ENCODE measurements at regions not wholly inside any gene's neighbourhood (a gene's known extent, or its start where the extent isn't known, plus 50 kb on each side); places are given as distances from the start of the nearest gene placed in this dataset.

DNA sequence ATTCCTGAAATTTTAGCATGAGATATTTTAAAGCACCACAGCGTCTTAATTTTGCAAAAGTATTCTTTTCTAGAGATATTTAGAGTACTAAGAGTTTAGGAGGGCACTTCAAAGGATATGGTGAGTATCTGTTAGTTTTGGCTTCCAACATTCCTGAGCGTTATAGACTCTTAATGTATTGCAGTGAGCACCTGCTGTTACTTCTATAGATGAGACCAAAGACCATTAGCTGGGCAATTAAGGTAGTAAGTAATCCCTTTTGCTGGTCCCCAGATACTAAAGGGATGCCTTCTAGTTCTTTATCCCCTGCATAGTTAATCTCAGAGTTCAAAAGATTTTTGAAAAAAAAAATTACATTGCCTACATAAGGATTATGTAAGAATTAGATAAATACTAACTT is 975.6 kb downstream of the GALC start:
- DNase-seq (ENCODE audit: low spot score) = no peak
- Histone ChIP-seq H3K4me3 (no peak overlapping the region), H2AFZ (no peak overlapping the region), H3K4me1 (ENCODE audit: insufficient read depth) (no peaks in the 10 kb centered on the region), H3K4me2 (no peak overlapping the region), H3K9me2 (replicated peaks; ENCODE audit: insufficient read depth) (no peaks in the 10 kb centered on the region), H3K79me2 (no peaks in the 10 kb centered on the region), H3K36me3 (replicated peaks; ENCODE audit: insufficient read depth, low read depth) (no peaks in the 10 kb centered on the region), H3K27me3 (no peaks in the 10 kb centered on the region), H3K27ac (no peak overlapping the region), H4K20me1 (ENCODE audit: insufficient read depth, poor library complexity, severe bottlenecking) (no peaks in the 10 kb centered on the region), H3K9me3 (ENCODE audit: low read depth) (no peaks in the 10 kb centered on the region)
- 64% methylated on average over 2 of the region's 2 CpGs for WGBS (ENCODE audit: low lambda C conversion rate, missing lambda C conversion rate)
- TF ChIP-seq EZH2 (IDR thresholded peaks at IDR 0.05; ENCODE audit: borderline replicate concordance) (no peak), EZH2phosphoT487 (IDR thresholded peaks at IDR 0.05; ENCODE audit: low read depth, severe bottlenecking, unreplicated experiment) (no peak)
- TF ChIP-seq, protein P1, sequence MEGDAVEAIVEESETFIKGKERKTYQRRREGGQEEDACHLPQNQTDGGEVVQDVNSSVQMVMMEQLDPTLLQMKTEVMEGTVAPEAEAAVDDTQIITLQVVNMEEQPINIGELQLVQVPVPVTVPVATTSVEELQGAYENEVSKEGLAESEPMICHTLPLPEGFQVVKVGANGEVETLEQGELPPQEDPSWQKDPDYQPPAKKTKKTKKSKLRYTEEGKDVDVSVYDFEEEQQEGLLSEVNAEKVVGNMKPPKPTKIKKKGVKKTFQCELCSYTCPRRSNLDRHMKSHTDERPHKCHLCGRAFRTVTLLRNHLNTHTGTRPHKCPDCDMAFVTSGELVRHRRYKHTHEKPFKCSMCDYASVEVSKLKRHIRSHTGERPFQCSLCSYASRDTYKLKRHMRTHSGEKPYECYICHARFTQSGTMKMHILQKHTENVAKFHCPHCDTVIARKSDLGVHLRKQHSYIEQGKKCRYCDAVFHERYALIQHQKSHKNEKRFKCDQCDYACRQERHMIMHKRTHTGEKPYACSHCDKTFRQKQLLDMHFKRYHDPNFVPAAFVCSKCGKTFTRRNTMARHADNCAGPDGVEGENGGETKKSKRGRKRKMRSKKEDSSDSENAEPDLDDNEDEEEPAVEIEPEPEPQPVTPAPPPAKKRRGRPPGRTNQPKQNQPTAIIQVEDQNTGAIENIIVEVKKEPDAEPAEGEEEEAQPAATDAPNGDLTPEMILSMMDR (IDR thresholded peaks at IDR 0.05; ENCODE audit: poor library complexity) = no peak

DNA sequence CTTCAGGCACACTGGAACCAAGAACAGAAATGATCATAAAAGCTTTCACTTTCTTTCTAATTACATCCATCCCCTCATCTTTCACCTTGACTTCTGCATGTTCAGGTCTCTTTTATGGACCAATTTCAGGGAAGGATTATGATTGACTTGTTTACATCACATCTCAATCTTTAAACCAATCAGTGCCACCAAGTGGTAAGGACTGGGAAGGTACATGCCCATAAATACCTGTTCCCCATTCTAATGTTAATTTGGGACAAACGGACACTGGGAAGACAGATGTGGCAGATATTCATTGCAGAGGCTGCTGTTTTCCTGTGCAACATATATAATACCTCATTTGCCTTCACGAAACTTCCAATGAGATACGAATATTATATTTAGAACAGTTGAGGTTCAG is 978.1 kb downstream of the GALC start:
- H3K27me3 ChIP-seq = no peaks in the 10 kb centered on the region
- no peaks in the 10 kb centered on the region for H4K20me1 ChIP-seq (ENCODE audit: insufficient read depth, poor library complexity, severe bottlenecking)
- TF ChIP-seq EZH2 (IDR thresholded peaks at IDR 0.05; ENCODE audit: borderline replicate concordance) = no peak
- TF ChIP-seq, protein P1 (IDR thresholded peaks at IDR 0.05; ENCODE audit: poor library complexity) = no peak
- no peak for TF ChIP-seq EZH2phosphoT487 (IDR thresholded peaks at IDR 0.05; ENCODE audit: low read depth, severe bottlenecking, unreplicated experiment)
- H3K27ac ChIP-seq = no peak overlapping the region
- H2AFZ ChIP-seq = no peak overlapping the region
- DNase-seq (ENCODE audit: low spot score) = no peak
- no peaks in the 10 kb centered on the region for H3K9me3 ChIP-seq (ENCODE audit: low read depth)
- H3K79me2 ChIP-seq = no peaks in the 10 kb centered on the region
- H3K36me3 ChIP-seq (replicated peaks; ENCODE audit: insufficient read depth, low read depth) = no peaks in the 10 kb centered on the region
- no peak overlapping the region for H3K4me3 ChIP-seq
- H3K4me1 ChIP-seq (ENCODE audit: insufficient read depth) = no peaks in the 10 kb centered on the region
- WGBS (ENCODE audit: low lambda C conversion rate, missing lambda C conversion rate) = 74% methylated on average over 3 of the region's 3 CpGs
- H3K9me2 ChIP-seq (replicated peaks; ENCODE audit: insufficient read depth) = no peaks in the 10 kb centered on the region
- no peak overlapping the region for H3K4me2 ChIP-seq

DNA sequence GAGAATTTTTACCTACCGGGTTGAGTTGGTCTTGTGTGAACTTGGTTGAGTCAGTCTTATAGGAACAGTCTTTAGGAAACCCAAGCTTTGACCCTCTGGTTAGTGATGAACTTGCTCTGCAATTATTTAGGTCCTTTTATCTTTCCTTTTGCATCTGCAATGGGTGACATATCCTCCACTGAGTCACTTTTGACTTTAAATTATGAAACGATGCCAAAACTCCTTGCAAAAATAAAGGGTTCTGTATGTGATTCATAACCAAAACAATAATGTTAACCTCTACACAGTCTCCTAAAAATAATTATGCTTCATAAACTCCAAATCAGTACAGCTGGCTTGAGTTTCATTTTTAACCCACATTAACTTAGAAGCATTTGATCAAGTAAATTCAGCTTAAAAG is 979.4 kb downstream of the GALC start:
- no peak for DNase-seq (ENCODE audit: low spot score)
- TF ChIP-seq EZH2phosphoT487 (IDR thresholded peaks at IDR 0.05; ENCODE audit: low read depth, severe bottlenecking, unreplicated experiment) = no peak
- no peak for TF ChIP-seq EZH2 (IDR thresholded peaks at IDR 0.05; ENCODE audit: borderline replicate concordance)
- TF ChIP-seq, protein P1 (IDR thresholded peaks at IDR 0.05; ENCODE audit: poor library complexity) = no peak
- Histone ChIP-seq H2AFZ (no peak overlapping the region), H3K79me2 (no peaks in the 10 kb centered on the region), H4K20me1 (ENCODE audit: insufficient read depth, poor library complexity, severe bottlenecking) (no peaks in the 10 kb centered on the region), H3K9me3 (ENCODE audit: low read depth) (no peaks in the 10 kb centered on the region), H3K27ac (no peak overlapping the region), H3K27me3 (no peaks in the 10 kb centered on the region), H3K4me2 (no peak overlapping the region), H3K9me2 (replicated peaks; ENCODE audit: insufficient read depth) (no peaks in the 10 kb centered on the region), H3K36me3 (replicated peaks; ENCODE audit: insufficient read depth, low read depth) (no peaks in the 10 kb centered on the region), H3K4me3 (no peak overlapping the region), H3K4me1 (ENCODE audit: insufficient read depth) (no peaks in the 10 kb centered on the region)
- 89% methylated on average over 2 of the region's 2 CpGs for WGBS (ENCODE audit: low lambda C conversion rate, missing lambda C conversion rate)

DNA sequence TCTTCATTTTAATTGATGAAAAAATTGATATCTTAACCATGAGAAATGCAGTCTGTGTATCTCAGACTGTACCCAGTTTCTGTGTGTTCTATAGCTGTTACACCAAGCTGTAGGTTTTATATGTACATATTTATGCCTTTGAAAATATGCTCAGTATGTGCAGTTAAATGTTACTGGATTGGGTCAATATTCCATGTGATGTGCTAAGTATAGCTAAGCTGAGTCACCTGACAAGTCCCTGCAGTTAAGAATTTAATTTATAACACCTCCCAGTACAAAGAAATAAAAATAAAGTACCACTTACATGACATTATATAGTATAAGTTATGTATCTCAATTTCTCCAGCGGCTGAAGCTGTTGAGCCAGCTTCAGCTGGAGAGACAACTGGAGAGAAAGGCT is 984.0 kb downstream of the GALC start:
- 97% methylated on average over 1 of the region's 1 CpG for WGBS (ENCODE audit: low lambda C conversion rate, missing lambda C conversion rate)
- H3K27ac ChIP-seq = no peak overlapping the region
- H3K36me3 ChIP-seq (replicated peaks; ENCODE audit: insufficient read depth, low read depth) = no peaks in the 10 kb centered on the region

More for the DNA sequence above, 984.0 kb downstream of the GALC start:
- no peaks in the 10 kb centered on the region for H4K20me1 ChIP-seq (ENCODE audit: insufficient read depth, poor library complexity, severe bottlenecking)
- no peaks in the 10 kb centered on the region for H3K27me3 ChIP-seq
- H3K4me2 ChIP-seq = no peak overlapping the region
- H3K79me2 ChIP-seq = no peaks in the 10 kb centered on the region
- no peak for DNase-seq (ENCODE audit: low spot score)
- TF ChIP-seq, protein P1 (IDR thresholded peaks at IDR 0.05; ENCODE audit: poor library complexity) = no peak
- TF ChIP-seq EZH2phosphoT487 (IDR thresholded peaks at IDR 0.05; ENCODE audit: low read depth, severe bottlenecking, unreplicated experiment) (no peak), EZH2 (IDR thresholded peaks at IDR 0.05; ENCODE audit: borderline replicate concordance) (no peak)
- no peak overlapping the region for H3K4me3 ChIP-seq
- no peak overlapping the region for H2AFZ ChIP-seq
- H3K4me1 ChIP-seq (ENCODE audit: insufficient read depth) = no peaks in the 10 kb centered on the region
- no peaks in the 10 kb centered on the region for H3K9me2 ChIP-seq (replicated peaks; ENCODE audit: insufficient read depth)
- H3K9me3 ChIP-seq (ENCODE audit: low read depth) = no peaks in the 10 kb centered on the region

Data from hepatocyte (in vitro differentiated cells).